ENCODE measurements at regions not wholly inside any gene's neighbourhood (a gene's known extent, or its start where the extent isn't known, plus 50 kb on each side); places are given as distances from the start of the nearest gene placed in this dataset.

- intact Hi-C loops (cut with DNase I), result no loop called here
- peaks cover 5% of the 10 kb centered on the region for H3K27me3 ChIP-seq (ENCODE audit: low read depth)
- no peak overlapping the region for H3K27ac ChIP-seq
- no peak for ATAC-seq
- no peak overlapping the region for H3K4me3 ChIP-seq
- DNase-seq, result no peak
- no peaks in the 10 kb centered on the region for H3K9me3 ChIP-seq
- no peaks in the 10 kb centered on the region for H3K4me1 ChIP-seq
- TF ChIP-seq CTCF (IDR thresholded peaks at IDR 0.05), result no peak
- H3K36me3 ChIP-seq, result no peaks in the 10 kb centered on the region
Measured at GRCh38 chr16:7849841-7850240, 517.2 kb downstream of the RBFOX1 start.

GRCh38 chr16:7843261-7843660 lies 510.6 kb downstream of the RBFOX1 start:
- Histone ChIP-seq H3K27ac (no peak overlapping the region), H3K9me3 (no peaks in the 10 kb centered on the region), H3K4me3 (no peak overlapping the region), H3K4me1 (no peaks in the 10 kb centered on the region), H3K27me3 (ENCODE audit: low read depth) (peaks cover 5% of the 10 kb centered on the region), H3K36me3 (no peaks in the 10 kb centered on the region)
- ATAC-seq (no peak), DNase-seq (no peak)
- no peak for TF ChIP-seq CTCF (IDR thresholded peaks at IDR 0.05)
- intact Hi-C loops (cut with DNase I), result no loop called here

- no peak overlapping the region for H3K4me3 ChIP-seq
- intact Hi-C loops (cut with DNase I), result no loop called here
- no peak overlapping the region for H3K27ac ChIP-seq
- H3K27me3 ChIP-seq (ENCODE audit: low read depth), result no peaks in the 10 kb centered on the region
- H3K4me1 ChIP-seq, result no peaks in the 10 kb centered on the region
- no peak for TF ChIP-seq CTCF (IDR thresholded peaks at IDR 0.05)
- ATAC-seq (no peak), DNase-seq (no peak)
- H3K9me3 ChIP-seq, result no peaks in the 10 kb centered on the region
- H3K36me3 ChIP-seq, result no peaks in the 10 kb centered on the region
Measured at GRCh38 chr16:7839568-7839967, 506.9 kb downstream of the RBFOX1 start.

GRCh38 chr16:7834771-7835431 lies 502.3 kb downstream of the RBFOX1 start:
- H3K36me3 ChIP-seq, result no peaks in the 10 kb centered on the region
- H3K9me3 ChIP-seq, result no peaks in the 10 kb centered on the region
- ATAC-seq, result no peak
- no peak for TF ChIP-seq CTCF (IDR thresholded peaks at IDR 0.05)
- H3K4me1 ChIP-seq, result no peaks in the 10 kb centered on the region
- DNase-seq, result no peak
- no peaks in the 10 kb centered on the region for H3K27me3 ChIP-seq (ENCODE audit: low read depth)
- H3K4me3 ChIP-seq, result no peak overlapping the region
- intact Hi-C loops (cut with DNase I), result no loop called here
- no peak overlapping the region for H3K27ac ChIP-seq

GRCh38 chr16:7820816-7821215 lies 488.2 kb downstream of the RBFOX1 start:
- no peak for DNase-seq
- TF ChIP-seq CTCF (IDR thresholded peaks at IDR 0.05), result no peak
- H3K27me3 ChIP-seq (ENCODE audit: low read depth), result no peaks in the 10 kb centered on the region
- H3K27ac ChIP-seq, result no peak overlapping the region
- no peak overlapping the region for H3K4me3 ChIP-seq
- intact Hi-C loops (cut with DNase I), result no loop called here
- no peaks in the 10 kb centered on the region for H3K4me1 ChIP-seq
- ATAC-seq, result no peak
- H3K9me3 ChIP-seq, result no peaks in the 10 kb centered on the region
- H3K36me3 ChIP-seq, result no peaks in the 10 kb centered on the region
